ENCODE measurements at regions not wholly inside any gene's neighbourhood (a gene's known extent, or its start where the extent isn't known, plus 50 kb on each side); places are given as distances from the start of the nearest gene placed in this dataset.

GRCh38 chr14:58725226-58725625, 87.5 kb downstream of the DACT1 start:
- Histone ChIP-seq H3K27me3 (no peaks in the 10 kb centered on the region), H3K27ac (no peak overlapping the region), H3K9me3 (no peaks in the 10 kb centered on the region), H3K36me3 (no peaks in the 10 kb centered on the region), H4K20me1 (no peaks in the 10 kb centered on the region), H3K4me3 (no peak overlapping the region), H3K4me2 (no peak overlapping the region), H3K4me1 (no peaks in the 10 kb centered on the region), H3K9ac (no peak overlapping the region)
- TF ChIP-seq Cebpa-rat (IDR thresholded peaks at IDR 0.05) = no peak

GRCh38 chr14:58725871-58726270, 88.1 kb downstream of the DACT1 start:
- no peaks in the 10 kb centered on the region for H3K9me3 ChIP-seq
- no peak for TF ChIP-seq Cebpa-rat (IDR thresholded peaks at IDR 0.05)
- no peaks in the 10 kb centered on the region for H3K36me3 ChIP-seq
- H4K20me1 ChIP-seq = no peaks in the 10 kb centered on the region
- H3K4me2 ChIP-seq = no peak overlapping the region
- no peak overlapping the region for H3K4me3 ChIP-seq
- no peak overlapping the region for H3K9ac ChIP-seq
- H3K27me3 ChIP-seq = no peaks in the 10 kb centered on the region
- H3K27ac ChIP-seq = no peak overlapping the region
- no peaks in the 10 kb centered on the region for H3K4me1 ChIP-seq

GRCh38 chr14:58730792-58731464, 93.2 kb downstream of the DACT1 start:
- Histone ChIP-seq H3K9me3 (no peaks in the 10 kb centered on the region), H3K4me2 (no peak overlapping the region), H3K36me3 (no peaks in the 10 kb centered on the region), H3K27me3 (no peaks in the 10 kb centered on the region), H3K9ac (no peak overlapping the region), H3K4me3 (no peak overlapping the region), H4K20me1 (no peaks in the 10 kb centered on the region), H3K27ac (no peak overlapping the region), H3K4me1 (no peaks in the 10 kb centered on the region)
- no peak for TF ChIP-seq Cebpa-rat (IDR thresholded peaks at IDR 0.05)

- H3K4me3 ChIP-seq = no peak overlapping the region
- no peaks in the 10 kb centered on the region for H3K9me3 ChIP-seq
- H3K9ac ChIP-seq = no peak overlapping the region
- no peak overlapping the region for H3K4me2 ChIP-seq
- no peaks in the 10 kb centered on the region for H4K20me1 ChIP-seq
- H3K27me3 ChIP-seq = no peaks in the 10 kb centered on the region
- no peak for TF ChIP-seq Cebpa-rat (IDR thresholded peaks at IDR 0.05)
- no peak overlapping the region for H3K27ac ChIP-seq
- no peaks in the 10 kb centered on the region for H3K4me1 ChIP-seq
- H3K36me3 ChIP-seq = no peaks in the 10 kb centered on the region
Measured at GRCh38 chr14:58731465-58732293, 93.9 kb downstream of the DACT1 start.

- Histone ChIP-seq H3K27me3 (no peaks in the 10 kb centered on the region), H3K4me3 (no peak overlapping the region), H3K9ac (no peak overlapping the region), H3K9me3 (no peaks in the 10 kb centered on the region), H3K27ac (no peak overlapping the region), H3K4me1 (no peaks in the 10 kb centered on the region), H4K20me1 (no peaks in the 10 kb centered on the region), H3K4me2 (no peak overlapping the region), H3K36me3 (no peaks in the 10 kb centered on the region)
- TF ChIP-seq Cebpa-rat (IDR thresholded peaks at IDR 0.05) = no peak
Measured at GRCh38 chr14:58732387-58732786, 94.6 kb downstream of the DACT1 start.

- H3K4me3 ChIP-seq = no peak overlapping the region
- peaks cover 3% of the 10 kb centered on the region; the same call in 1 of the 2 replicates for H3K4me1 ChIP-seq
- H3K4me2 ChIP-seq = no peak overlapping the region
- no peak for TF ChIP-seq Cebpa-rat (IDR thresholded peaks at IDR 0.05)
- no peak overlapping the region for H3K9ac ChIP-seq
- no peaks in the 10 kb centered on the region for H3K36me3 ChIP-seq
- H4K20me1 ChIP-seq = no peaks in the 10 kb centered on the region
- H3K27me3 ChIP-seq = no peaks in the 10 kb centered on the region
- H3K27ac ChIP-seq = no peak overlapping the region
- no peaks in the 10 kb centered on the region for H3K9me3 ChIP-seq
Measured at GRCh38 chr14:58733451-58734208, 95.9 kb downstream of the DACT1 start.

- H3K4me2 ChIP-seq = no peak overlapping the region
- H3K9ac ChIP-seq = no peak overlapping the region
- no peak for TF ChIP-seq Cebpa-rat (IDR thresholded peaks at IDR 0.05)
- H3K4me3 ChIP-seq = no peak overlapping the region
- no peaks in the 10 kb centered on the region for H3K27me3 ChIP-seq
- peaks cover 11% of the 10 kb centered on the region; the same call in 1 of the 2 replicates for H3K4me1 ChIP-seq
- H4K20me1 ChIP-seq = no peaks in the 10 kb centered on the region
- H3K27ac ChIP-seq = no peak overlapping the region
- H3K36me3 ChIP-seq = no peaks in the 10 kb centered on the region
- no peaks in the 10 kb centered on the region for H3K9me3 ChIP-seq
Measured at GRCh38 chr14:58735596-58735995, 97.8 kb downstream of the DACT1 start.

- Histone ChIP-seq H3K27me3 (no peaks in the 10 kb centered on the region), H3K36me3 (no peaks in the 10 kb centered on the region), H3K27ac (no peak overlapping the region), H3K9ac (no peak overlapping the region), H4K20me1 (no peaks in the 10 kb centered on the region), H3K4me3 (no peak overlapping the region), H3K4me2 (no peak overlapping the region), H3K9me3 (no peaks in the 10 kb centered on the region), H3K4me1 (peaks cover 11% of the 10 kb centered on the region; the same call in 1 of the 2 replicates)
- no peak for TF ChIP-seq Cebpa-rat (IDR thresholded peaks at IDR 0.05)
Measured at GRCh38 chr14:58736606-58737005, 98.8 kb downstream of the DACT1 start.

- Histone ChIP-seq H3K9me3 (no peaks in the 10 kb centered on the region), H4K20me1 (no peaks in the 10 kb centered on the region), H3K4me3 (no peak overlapping the region), H3K36me3 (no peaks in the 10 kb centered on the region), H3K27me3 (no peaks in the 10 kb centered on the region), H3K9ac (no peak overlapping the region), H3K4me2 (no peak overlapping the region), H3K4me1 (peaks cover 11% of the 10 kb centered on the region; the same call in 1 of the 2 replicates), H3K27ac (no peak overlapping the region)
- no peak for TF ChIP-seq Cebpa-rat (IDR thresholded peaks at IDR 0.05)
Measured at GRCh38 chr14:58737511-58737910, 99.7 kb downstream of the DACT1 start.
